PC-3 (cell line): ENCODE measurements at regions not wholly inside any gene's neighbourhood (a gene's known extent, or its start where the extent isn't known, plus 50 kb on each side); places are given as distances from the start of the nearest gene placed in this dataset.

Experiments used
- ATAC-seq: fragments of 200-7000 bp; cut with Tn5 transposase; 2 replicates; pipeline ENCODE4 v1.9.1; 2020; ENCODE audit warnings: mild to moderate bottlenecking, moderate library complexity
- BruUV-seq: library from RNA; stranded (reverse); fragments of 400-500 nt; replicated peaks from 2 replicates; lab custom pipeline; 2021; lab: Mats Ljungman, UMichigan
- CTCF ChIA-PET: fragments of 300-600 bp; sonication (Branson Sonifier 250); formaldehyde crosslinking; loops from one replicate; lab custom pipeline; 2022; ENCODE audit warnings: antibody characterized with exemption; lab: Charles Lee
- POLR2A ChIA-PET: fragments of 300-600 bp; sonication (Branson Sonifier 250); formaldehyde crosslinking; loops from one replicate; lab custom pipeline; 2022; ENCODE audit warnings: antibody characterized with exemption; ENCODE audit not compliant: unreplicated experiment; lab: Charles Lee
- DNase-seq: peaks from one replicate; pipeline ENCODE4 v3.0.0-alpha.2; 2015
- H2AFZ ChIP-seq: fragments of 300-600 bp; sonication (generic); 2 replicates; pipeline ENCODE4 v1.6.0; 2016; ENCODE audit warnings: antibody characterized with exemption, low read length
- H3F3A ChIP-seq: fragments of 300-600 bp; sonication (generic); one replicate; pipeline ENCODE4 v1.6.0; 2017; ENCODE audit warnings: antibody characterized with exemption, low read length, control low read depth, mild to moderate bottlenecking; ENCODE audit not compliant: unreplicated experiment
- H3K27ac ChIP-seq: fragments of 300-600 bp; sonication (generic); 2 replicates; pipeline ENCODE4 v1.5.1; 2016; ENCODE audit warnings: mild to moderate bottlenecking, low read length
- H3K27me3 ChIP-seq: fragments of 300-600 bp; sonication (generic); 2 replicates; pipeline ENCODE4 v1.6.1; 2016; ENCODE audit warnings: low read length, mixed read lengths
- H3K36me3 ChIP-seq: fragments of 300-600 bp; sonication (generic); 2 replicates; pipeline ENCODE4 v1.6.1; 2016; ENCODE audit warnings: low read depth, mixed run types, low read length, mixed read lengths
- H3K4me1 ChIP-seq: fragments of 300-600 bp; sonication (generic); 2 replicates; pipeline ENCODE4 v1.5.1; 2016; ENCODE audit warnings: low read length; ENCODE audit not compliant: insufficient read depth
- H3K4me2 ChIP-seq: fragments of 300-600 bp; sonication (generic); 2 replicates; pipeline ENCODE4 v1.6.0; 2016; ENCODE audit warnings: low read length
- H3K4me3 ChIP-seq: fragments of 300-600 bp; sonication (generic); 2 replicates; pipeline ENCODE4 v1.5.1; 2016; ENCODE audit warnings: mild to moderate bottlenecking, low read length, mixed read lengths
- H3K79me2 ChIP-seq: fragments of 300-600 bp; sonication (generic); 2 replicates; pipeline ENCODE4 v1.6.1; 2017; ENCODE audit warnings: low read length, mixed read lengths
- H3K9ac ChIP-seq: fragments of 300-600 bp; sonication (generic); 2 replicates; pipeline ENCODE4 v1.6.0; 2016; ENCODE audit warnings: mild to moderate bottlenecking, low read length
- H3K9me2 ChIP-seq: fragments of 300-600 bp; sonication (generic); replicated peaks from 2 replicates; pipeline ENCODE4 v1.6.1; 2016; ENCODE audit warnings: mixed run types, low read length, mixed read lengths
- H3K9me3 ChIP-seq: fragments of 300-600 bp; sonication (generic); 2 replicates; pipeline ENCODE4 v1.6.1; 2016; ENCODE audit warnings: low read length, mixed read lengths
- H4K20me1 ChIP-seq: fragments of 300-600 bp; sonication (generic); 2 replicates; pipeline ENCODE4 v1.6.1; 2016; ENCODE audit warnings: low read length, mixed read lengths
- CTCF ChIP-seq: fragments of 300-600 bp; sonication (generic); conservative IDR thresholded peaks from 2 replicates; pipeline ENCODE4 v1.5.1; 2017; ENCODE audit warnings: antibody characterized with exemption, low read depth, mild to moderate bottlenecking, low read length
- EZH2 ChIP-seq: fragments of 300-600 bp; sonication (generic); IDR thresholded peaks from one replicate; pipeline ENCODE4 v1.6.1; 2017; ENCODE audit warnings: antibody characterized with exemption, mild to moderate bottlenecking, low read length; ENCODE audit not compliant: unreplicated experiment
- EZH2phosphoT487 ChIP-seq: fragments of 300-600 bp; sonication (generic); IDR thresholded peaks from 2 replicates; pipeline ENCODE4 v1.6.1; 2018; ENCODE audit warnings: mild to moderate bottlenecking, antibody characterized with exemption, low read length, borderline replicate concordance
- intact Hi-C: fragments of 100-400 bp; cut with micrococcal nuclease; formaldehyde crosslinking; loops from 2 replicates; pipeline ENCODE4 v1.9.0; 2023

GRCh38 chr11:42657169-42657568 lies 654.6 kb upstream of the API5 start:
- H3K4me1 ChIP-seq: no peaks in the 10 kb centered on the region
- ChIA-PET CTCF (no interaction called here), POLR2A (no interaction called here)
- BruUV-seq: no TSS peak
- ATAC-seq: no peak
- no peaks in the 10 kb centered on the region for H3K9me3 ChIP-seq
- H2AFZ ChIP-seq: no peak overlapping the region
- H3K9me2 ChIP-seq: no peaks in the 10 kb centered on the region
- no peaks in the 10 kb centered on the region for H3K79me2 ChIP-seq
- no peaks in the 10 kb centered on the region for H3K27me3 ChIP-seq
- H3K27ac ChIP-seq: no peak overlapping the region
- no peak overlapping the region for H3K4me2 ChIP-seq
- no peak for DNase-seq
- no peak overlapping the region for H3K9ac ChIP-seq
- no peaks in the 10 kb centered on the region for H4K20me1 ChIP-seq
- intact Hi-C loops: no loop called here
- no peak for TF ChIP-seq CTCF
- no peak for TF ChIP-seq EZH2phosphoT487
- TF ChIP-seq EZH2: no peak
- H3K36me3 ChIP-seq: no peaks in the 10 kb centered on the region
- no peak overlapping the region for H3K4me3 ChIP-seq
- H3F3A ChIP-seq: no peaks in the 10 kb centered on the region

- Histone ChIP-seq H3K79me2 (no peaks in the 10 kb centered on the region), H3K4me1 (no peaks in the 10 kb centered on the region), H3K4me2 (no peak overlapping the region), H3K4me3 (no peak overlapping the region), H3K9me2 (no peaks in the 10 kb centered on the region), H3K27ac (no peak overlapping the region), H4K20me1 (no peaks in the 10 kb centered on the region), H3K36me3 (no peaks in the 10 kb centered on the region), H3K9me3 (no peaks in the 10 kb centered on the region), H3F3A (no peaks in the 10 kb centered on the region), H3K9ac (no peak overlapping the region), H2AFZ (no peak overlapping the region), H3K27me3 (no peaks in the 10 kb centered on the region)
- ChIA-PET POLR2A (no interaction called here), CTCF (no interaction called here)
- no peak for ATAC-seq
- no peak for DNase-seq
- intact Hi-C loops: no loop called here
- BruUV-seq: no TSS peak
- TF ChIP-seq EZH2 (no peak), EZH2phosphoT487 (no peak), CTCF (no peak)
Observed at GRCh38 chr11:42661942-42662341, 649.9 kb upstream of the API5 start.

DNA sequence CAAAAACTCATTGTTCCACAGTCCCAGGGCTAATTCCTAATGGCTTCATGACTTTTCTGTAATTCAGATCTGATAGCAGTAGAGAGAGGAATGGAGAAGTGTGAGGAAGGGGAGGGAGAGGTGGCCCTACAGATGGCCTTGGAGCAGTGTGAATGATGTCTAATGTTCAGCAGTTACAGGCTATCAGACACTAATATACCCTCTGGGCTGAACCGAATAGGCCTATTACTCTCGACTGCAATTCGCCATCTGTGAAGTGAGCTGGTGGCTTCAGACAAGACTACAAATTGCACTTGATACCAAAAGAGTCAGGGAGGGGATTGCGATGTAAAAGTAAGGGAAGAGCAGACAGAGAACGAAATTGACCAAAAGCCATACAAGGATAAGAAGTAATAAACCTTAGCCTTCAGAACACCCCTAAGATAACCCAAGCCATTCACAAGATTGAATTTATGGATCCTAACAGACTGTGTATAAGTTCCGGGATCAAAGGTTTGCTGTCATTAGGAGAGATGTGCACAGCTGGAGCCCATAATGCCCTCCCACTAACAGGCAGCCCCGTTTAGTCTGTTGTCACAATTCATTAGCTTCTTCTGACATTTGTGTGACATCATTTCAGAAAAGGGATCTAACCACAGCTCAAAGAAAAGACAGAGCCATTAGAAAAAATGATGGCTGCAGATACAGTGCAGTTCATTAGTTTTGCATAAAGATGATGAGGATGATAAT lies 642.4 kb upstream of the API5 start:
- H2AFZ ChIP-seq: no peak overlapping the region
- TF ChIP-seq EZH2 (no peak), CTCF (no peak), EZH2phosphoT487 (no peak)
- BruUV-seq: no TSS peak
- H3K4me1 ChIP-seq: no peaks in the 10 kb centered on the region
- no peaks in the 10 kb centered on the region for H3K36me3 ChIP-seq
- intact Hi-C loops: no loop called here
- no peaks in the 10 kb centered on the region for H3K27me3 ChIP-seq
- ATAC-seq (no peak), DNase-seq (no peak)
- CTCF ChIA-PET: no interaction called here
- no peaks in the 10 kb centered on the region for H3F3A ChIP-seq
- no peak overlapping the region for H3K9ac ChIP-seq
- H3K9me2 ChIP-seq: no peaks in the 10 kb centered on the region
- no peaks in the 10 kb centered on the region for H3K9me3 ChIP-seq
- POLR2A ChIA-PET: no interaction called here
- H3K79me2 ChIP-seq: no peaks in the 10 kb centered on the region
- H4K20me1 ChIP-seq: no peaks in the 10 kb centered on the region
- no peak overlapping the region for H3K4me3 ChIP-seq
- no peak overlapping the region for H3K27ac ChIP-seq
- no peak overlapping the region for H3K4me2 ChIP-seq
